Myocyte (in vitro differentiated cells): ENCODE measurements at regions not wholly inside any gene's neighbourhood (a gene's known extent, or its start where the extent isn't known, plus 50 kb on each side); places are given as distances from the start of the nearest gene placed in this dataset.
"Not testable (repeated sequence)": the region's sequence is repeated elsewhere in the genome, so short reads cannot be mapped to it uniquely, and the experiment has no call there.

Source experiments
- DNase-seq: peaks from one replicate; pipeline ENCODE4 v3.0.0-alpha.2; 2012; ENCODE audit warnings: low read depth

DNA sequence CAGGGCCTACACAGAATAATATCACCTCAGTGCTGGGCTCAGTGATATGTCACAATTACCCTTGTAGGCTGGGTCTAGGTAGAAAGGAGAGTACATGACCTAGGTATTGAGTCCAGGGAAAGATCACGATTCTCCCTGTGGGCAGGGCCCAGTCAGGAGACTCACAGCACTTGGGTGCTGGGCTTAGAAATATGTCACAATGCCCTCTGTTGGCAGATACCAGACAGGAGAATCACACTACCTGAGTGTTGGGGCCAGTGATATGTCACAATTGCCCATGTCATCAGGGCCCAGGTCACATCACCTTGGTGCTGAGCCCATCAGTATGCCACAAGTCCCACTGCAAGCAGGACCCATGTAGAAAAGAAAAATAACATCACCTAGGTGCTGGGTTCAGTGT is 2105.5 kb downstream of the TP53TG3F start:
- DNase-seq: no peak

DNA sequence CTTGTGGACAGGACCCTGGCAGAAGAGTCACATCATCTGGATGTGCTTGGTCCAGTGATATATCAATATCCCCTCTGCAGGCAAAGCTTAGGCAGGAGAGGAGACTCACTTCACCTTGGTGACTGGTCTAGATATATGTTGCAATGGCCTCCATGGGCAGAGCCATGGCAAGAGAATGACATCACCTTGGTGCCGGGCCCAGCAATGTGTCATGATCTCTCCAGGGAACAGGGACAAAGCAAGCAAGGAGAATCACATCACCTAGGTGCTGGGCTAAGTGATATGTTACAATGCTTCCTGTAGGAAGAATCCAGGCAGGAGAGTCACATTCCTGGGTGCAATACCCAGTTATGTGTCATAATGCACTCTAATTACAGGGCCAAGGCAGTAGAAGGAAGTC is 2106.2 kb downstream of the TP53TG3F start:
- no peak for DNase-seq

DNA sequence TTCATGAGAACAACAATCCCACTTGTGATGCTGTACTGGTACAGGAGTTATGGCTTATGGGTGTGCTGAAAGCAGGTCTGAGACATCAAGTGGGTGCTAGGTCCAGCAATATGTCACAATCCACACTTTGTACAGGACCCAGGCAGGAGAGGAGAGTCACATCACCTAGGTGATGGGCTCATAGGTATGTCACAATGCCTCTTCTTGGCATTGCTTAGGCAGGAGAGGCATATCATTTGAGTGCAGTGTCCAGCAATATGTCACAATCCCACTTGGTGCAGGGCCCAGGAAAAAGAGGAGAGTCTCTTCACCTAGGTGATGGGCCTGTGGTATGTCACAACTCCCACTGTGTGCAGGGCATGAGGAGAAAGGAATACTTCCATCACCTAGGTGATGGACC is 2110.0 kb downstream of the TP53TG3F start:
- DNase-seq: no peak

DNA sequence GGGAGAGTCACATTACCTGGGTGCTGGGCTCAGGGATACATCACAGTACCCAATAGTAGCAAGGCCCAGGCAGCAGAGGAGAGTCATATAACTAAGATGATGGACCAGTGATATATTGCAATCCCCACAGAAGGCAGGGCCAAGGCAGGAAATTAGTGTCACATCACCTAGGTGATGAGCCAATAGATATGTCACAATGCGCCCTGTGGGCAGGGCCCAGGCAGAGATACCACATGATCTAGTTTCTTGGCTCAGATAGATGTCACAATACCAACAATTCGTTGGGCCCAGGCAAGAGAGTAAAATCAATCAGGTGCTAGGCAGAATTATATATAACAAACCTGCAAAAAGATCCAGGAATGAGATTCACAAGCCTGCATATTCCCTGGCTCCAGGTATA is 2111.5 kb downstream of the TP53TG3F start:
- no peak for DNase-seq

DNA sequence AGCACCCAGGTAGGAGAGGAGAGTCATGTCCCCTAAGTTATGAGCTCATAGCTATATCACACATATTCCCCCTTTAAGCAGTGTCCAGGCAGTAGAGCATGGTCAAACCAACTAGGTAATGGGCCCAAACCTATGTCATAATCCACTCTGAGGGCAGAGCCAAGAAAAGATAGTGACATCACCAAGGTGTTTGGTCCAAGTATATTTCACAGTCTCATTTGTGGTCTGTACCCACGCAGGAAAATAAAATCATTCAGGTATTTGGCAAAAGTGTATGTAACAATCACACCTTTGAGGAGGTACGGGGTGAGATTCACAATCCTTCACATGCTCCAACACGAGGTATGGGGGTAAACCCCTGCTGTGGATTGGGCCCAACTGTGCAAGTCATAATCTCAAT is 2112.8 kb downstream of the TP53TG3F start:
- no peak for DNase-seq

DNA sequence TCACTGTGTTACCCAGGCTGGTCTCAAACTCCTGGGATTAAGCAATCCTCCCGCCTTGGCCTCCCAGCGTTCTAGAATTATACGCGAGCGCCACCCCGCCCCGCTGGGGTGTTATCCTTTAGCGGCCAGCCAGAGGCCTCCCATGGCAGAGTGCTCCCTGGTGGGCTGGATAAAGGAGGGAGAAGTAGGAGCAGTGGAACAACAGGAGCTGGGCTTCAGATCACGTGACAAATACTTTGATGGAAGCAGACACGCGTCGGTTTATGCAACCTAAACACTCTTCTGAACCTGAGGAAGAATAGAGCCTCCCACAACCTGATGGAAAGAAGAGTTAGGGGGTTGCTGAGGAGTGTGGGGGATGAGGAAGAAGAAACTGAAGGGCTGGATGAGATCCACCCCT is 2114.0 kb downstream of the TP53TG3F start:
- DNase-seq: no peak

DNA sequence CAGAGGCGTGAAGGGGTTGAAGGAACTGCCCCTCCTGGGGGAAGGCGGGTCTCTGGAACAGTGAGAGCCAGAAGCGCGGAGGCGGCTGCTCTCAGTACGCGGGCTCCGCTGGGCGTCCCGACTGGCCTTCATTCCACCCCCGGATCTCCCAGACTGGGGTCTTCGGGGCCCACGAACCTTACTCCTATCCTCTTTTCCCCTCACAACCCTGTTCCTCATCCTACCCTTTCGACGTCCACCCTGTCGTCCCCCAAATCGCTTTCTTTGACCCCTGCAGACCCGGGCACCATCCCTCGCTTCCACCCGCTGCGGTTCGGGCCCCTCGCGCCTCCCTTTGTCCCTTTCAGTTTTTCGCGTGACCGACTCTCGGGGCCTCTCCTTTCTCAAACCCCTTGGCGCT is 2114.6 kb downstream of the TP53TG3F start:
- DNase-seq: no peak

DNA sequence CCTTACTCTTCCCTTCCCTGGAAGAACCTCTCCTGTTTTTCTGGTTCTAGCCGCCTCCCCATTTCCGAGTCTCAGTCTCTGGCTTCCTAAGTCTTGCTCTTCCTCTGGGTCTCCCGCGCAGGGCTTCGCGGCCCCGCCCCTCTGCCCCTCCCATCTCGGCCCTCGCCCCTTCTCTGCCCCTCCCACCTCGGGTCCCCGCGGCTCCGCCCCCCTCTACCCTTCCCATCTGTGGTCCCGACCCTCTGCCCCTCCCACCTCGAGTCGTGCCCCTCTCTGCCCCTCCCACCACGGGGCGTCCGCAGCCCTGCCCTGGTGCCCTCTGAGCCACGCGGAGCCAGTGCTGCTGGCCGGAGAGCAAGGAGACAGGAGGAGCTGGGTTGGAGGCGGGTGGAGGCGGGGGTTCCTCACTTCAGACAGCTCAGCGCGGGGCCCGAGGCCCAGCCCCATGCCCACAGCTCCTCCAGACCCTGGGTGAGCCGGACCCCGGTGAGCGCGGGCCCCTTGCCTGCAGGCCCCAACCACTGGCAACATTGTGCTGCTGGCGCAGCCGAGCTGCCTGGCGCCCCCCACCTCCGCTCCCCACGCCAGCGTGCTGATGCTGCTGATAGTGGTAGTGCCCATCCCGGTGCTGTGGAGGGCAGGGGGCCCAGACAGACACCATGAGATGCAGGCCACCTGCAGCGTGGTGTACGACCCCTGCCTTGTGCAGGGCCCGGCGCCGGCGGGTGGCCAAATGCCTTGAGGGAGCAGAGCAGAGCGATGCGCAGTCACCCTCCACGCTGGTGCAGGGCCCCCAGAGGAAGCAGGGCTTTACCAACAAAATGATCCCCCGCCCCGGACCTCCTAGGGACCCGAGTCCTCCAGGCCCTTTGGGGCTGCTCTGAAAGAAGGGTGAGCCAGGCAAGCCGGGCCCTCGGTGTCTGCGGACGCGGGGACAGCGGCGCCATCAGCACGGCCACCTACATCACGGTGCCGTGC is 2115.3 kb downstream of the TP53TG3F start:
- DNase-seq: no peak

DNA sequence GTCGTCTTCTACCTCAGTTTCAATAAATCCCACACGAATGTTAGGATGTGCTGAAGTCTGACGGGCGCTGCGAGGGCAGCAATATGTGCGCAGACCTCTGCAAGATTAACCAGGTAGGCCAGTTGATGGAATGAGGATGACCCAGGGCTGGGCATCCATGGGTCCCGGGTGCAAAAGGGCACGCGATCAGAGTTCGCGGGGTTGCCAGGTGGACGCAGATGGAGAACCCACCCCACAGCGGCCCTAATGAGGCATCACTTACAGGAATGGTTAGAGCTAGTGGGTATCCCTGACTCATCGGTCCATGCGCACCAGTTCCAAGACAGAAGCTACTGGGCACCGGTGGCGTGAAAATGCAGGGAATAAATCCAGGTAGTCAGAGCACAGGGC is 2116.0 kb downstream of the TP53TG3F start:
- DNase-seq: no peak

DNA sequence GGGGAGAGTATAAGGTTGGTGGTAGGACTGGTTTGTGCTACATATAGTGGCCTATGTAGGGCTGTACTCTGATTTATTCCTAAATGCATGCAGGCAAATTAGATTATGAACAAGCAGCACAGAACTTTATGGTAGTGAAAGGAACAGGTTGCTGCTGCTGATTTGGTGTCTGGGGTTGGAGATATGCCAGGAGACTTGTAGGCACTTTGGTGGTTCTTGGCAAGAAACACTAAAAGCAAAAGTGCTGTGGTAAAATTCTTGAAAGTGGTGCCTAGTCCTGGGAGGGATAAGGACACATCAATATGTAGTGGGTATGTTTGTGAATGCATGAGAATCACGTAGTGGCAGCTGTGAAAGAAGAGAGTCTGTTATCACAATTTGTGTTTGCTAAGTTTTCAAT is 2126.0 kb downstream of the TP53TG3F start:
- DNase-seq: no peak

DNA sequence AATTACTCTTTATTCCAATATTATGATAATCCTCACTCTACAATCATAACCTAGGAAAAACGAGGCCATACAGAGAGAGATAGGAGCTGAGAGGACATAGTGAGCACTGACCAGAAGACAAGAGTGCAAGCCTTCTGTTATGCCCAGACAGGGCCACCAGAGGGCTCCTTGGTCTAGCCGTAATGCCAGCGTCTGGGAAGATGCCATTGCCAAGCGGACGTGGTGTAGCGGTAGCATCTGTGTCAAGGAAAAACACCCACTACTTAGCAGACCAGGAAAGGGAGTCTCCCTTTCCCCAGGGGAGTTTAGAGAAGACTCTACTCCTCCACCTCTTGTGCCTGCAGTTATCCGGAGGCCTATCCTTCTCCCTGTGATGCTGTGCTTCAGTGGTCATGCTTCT is 2131.5 kb downstream of the TP53TG3F start:
- DNase-seq: not testable (repeated sequence)

DNA sequence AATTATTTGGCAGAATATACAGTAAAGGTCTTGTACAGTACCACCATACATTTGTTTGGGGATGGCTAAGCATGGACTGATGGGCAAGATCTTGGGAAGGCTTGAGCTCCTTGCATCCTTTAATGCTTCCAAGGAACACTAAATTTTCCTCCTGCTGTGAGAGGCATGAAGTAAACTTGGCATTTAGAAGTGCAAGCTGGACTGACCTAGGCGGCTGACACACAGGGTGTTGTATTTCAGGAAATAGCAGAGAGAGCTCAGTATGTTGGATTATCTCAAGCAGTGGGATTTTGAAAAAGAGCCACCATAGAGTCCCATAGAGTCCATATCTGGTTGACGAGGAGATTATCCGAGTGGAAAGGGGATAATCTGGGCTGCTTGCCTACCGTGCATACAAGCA is 2137.1 kb downstream of the TP53TG3F start:
- no peak for DNase-seq

DNA sequence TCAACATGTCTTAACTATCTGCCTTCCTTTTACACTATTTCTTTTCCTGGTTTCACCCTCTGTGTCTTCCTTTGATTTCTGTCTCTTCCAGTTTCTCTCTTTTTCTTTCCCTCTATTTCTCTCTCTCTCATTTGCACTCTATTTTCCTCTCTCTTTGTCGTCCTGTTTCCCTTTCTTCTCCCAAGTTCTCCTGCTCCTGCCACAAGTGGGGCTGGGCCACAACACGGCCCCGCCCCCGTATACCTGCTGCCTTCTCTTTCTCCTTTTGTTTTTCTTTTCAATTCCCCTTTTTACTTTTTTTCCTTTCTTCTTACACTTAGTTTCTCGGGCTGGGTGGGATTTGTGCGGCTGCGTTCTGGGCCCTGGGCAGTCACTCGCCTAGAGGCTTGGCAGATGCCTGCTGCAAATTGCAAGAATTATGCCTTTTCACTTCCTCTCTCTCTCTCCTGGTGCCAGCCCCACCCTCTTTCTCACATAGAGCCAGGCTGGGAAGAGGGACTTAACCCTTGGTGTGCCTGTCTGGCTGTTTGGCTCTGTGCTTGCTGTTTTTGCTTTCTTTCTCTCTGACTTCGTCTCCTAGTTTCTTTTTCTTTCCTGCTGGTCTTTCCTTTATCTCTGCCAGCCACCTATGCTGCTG is 2139.4 kb downstream of the TP53TG3F start:
- no peak for DNase-seq

DNA sequence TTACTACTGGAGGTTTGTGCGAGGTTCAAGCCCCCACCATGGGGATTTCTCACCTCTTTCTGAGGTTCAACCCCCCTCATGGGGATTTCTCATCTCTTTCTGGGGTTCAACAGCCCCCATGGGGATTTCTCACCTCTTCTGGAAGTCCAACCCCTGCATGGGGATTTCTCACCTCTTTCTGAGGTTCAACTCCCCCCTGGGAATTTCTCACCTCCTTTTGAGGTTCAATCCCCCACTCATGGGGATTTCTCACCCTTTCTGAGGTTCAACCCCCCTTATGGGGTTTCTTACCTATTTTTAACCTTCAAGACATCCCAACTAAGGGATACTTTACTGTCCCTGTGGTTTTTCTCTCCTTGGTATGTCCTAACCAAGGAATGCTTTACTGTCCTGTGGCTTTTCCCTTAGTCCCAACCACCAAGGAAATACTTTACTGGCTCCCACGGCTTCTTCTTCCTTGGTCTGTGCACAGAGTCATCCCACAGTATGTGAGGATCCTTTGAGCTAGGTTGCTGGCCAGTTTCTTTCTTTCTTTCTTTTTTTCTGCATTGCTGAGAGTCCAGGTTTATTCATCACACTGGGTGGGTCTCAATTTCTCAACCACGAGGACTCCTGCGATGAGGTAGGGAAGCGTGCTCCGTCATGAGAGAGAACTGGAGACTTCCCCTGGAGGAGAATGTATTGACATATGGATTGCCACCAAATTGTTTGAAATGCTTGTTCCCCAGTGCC is 2140.2 kb downstream of the TP53TG3F start:
- DNase-seq: no peak

DNA sequence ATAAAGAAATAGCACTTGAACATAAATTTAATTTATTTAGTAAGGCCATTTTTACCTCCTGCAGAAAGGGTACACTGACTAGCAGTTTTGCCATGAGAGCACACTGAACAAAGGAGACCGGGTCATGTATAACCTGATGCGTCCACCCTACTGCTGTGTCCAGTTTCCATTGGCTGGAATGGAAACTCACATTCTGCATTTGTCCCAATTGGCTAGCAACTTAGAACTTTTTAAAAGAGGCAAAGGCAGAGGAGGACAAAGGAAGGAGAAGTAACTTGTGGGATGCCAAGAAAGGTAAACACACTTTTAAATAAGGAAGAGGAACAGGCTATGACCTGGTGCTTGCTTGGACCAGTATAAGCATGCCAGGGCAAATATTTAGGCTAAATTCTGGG is 2140.7 kb downstream of the TP53TG3F start:
- DNase-seq: not testable (repeated sequence)

DNA sequence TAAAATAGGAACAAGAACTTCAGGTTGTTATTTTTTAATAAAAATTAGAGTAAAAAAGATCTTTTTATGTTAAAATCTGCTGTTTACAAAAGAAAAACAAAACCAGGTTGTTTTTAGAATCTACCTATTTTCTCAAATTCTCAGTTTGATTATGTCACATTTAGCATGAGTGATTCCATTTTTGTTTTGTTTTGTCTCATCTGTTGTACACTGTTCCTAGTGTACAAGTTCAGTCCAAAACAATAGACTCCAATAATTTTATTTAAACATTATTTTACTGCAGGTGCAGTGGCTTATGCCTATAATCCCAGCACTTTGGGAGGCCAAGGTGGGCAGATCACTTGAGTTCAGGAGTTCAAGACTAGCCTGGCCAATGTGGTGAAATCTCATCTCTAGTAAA is 2142.7 kb downstream of the TP53TG3F start:
- no peak for DNase-seq

DNA sequence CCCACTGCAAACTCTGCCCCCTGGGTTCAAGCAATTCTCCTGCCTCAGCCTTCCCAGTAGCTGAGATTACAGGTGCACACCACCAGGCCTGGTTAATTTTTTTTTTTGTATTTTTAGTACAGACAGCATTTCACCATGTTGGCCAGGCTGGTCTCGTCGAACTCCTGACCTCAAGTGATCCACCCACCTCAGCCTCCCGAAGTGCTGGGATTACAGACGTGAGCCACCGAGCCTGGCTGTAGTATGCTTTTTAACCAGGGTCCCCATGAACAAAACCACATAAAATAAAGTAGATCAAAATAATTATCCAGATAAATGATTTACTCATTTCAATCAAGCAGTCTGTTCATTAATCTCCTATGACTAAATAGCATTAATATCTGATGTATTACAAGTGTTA is 2144.0 kb downstream of the TP53TG3F start:
- DNase-seq: not testable (repeated sequence)

DNA sequence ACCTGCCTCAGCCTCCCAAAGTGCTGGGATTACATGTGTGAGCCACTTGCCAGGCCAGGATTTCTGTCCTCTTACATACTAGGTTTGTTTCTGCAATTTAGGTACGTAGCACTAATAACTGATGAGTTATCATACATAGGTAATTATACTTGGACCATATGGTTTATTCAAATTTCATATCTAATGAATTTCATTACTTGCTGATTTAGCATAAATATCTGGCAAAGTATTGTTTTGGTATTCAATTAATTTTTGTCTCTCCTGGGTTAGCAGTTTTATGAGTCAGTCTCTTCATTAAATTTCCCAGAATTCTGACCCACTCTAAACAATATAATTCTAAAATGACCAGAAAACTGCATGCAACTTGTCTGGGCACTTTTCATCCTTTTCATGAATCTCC is 2146.5 kb downstream of the TP53TG3F start:
- DNase-seq: no peak

DNA sequence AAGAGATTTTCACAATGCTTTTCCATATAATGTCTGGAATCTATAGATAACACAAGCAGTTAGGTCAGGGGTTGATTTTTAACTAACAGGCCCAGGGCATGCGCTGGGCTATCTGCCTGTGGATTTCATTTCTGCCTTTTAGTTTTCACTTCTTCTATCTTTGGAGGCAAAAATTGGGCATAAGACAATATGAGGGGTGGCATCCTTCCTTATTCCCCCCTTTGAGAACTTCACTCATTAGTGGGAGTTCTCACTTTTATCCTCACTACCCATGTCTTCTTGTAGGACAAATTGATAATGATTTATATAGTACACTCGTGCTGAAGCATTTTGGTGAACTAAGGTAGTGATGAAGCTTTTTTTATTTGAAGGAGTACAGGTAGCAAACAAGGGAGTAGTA is 2155.5 kb downstream of the TP53TG3F start:
- DNase-seq: not testable (repeated sequence)

DNA sequence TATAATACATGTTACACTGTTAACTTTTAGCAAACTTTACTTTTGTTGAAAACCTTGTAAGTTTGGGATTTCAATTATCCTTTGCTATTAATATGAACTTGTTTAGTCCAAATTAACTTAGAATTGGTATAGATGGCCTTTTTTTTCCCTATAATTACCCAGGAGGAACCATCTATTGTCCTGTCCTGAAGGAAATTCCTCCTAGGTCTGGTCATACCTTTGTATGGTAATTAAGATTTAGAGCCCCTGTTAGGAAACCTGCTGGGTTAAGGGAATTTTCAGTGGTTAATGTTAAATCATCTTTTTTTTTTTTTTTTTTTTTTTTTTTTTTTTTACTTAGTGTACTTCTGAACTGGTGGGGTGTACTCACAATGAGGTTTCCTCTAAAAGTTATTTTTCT is 2159.8 kb downstream of the TP53TG3F start:
- DNase-seq: not testable (repeated sequence)

DNA sequence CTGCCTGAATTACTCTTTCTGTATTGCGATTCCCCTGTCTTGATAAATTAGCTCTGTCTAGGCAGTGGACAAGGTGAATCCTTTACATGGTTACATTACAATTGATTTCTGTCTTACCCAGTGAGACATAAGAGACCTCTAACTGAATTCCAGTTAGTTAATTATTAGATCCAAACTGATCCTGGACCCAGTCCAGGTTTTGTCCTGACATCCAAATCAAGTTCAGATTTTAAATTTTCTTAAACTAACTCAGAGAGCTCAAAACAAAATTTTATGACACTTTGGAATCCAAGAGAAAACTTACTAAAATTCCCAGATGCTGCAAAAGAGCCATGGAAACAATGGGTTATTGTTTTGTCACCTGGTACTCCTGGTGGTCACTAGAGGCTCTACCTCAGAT is 2166.6 kb downstream of the TP53TG3F start:
- DNase-seq: no peak

DNA sequence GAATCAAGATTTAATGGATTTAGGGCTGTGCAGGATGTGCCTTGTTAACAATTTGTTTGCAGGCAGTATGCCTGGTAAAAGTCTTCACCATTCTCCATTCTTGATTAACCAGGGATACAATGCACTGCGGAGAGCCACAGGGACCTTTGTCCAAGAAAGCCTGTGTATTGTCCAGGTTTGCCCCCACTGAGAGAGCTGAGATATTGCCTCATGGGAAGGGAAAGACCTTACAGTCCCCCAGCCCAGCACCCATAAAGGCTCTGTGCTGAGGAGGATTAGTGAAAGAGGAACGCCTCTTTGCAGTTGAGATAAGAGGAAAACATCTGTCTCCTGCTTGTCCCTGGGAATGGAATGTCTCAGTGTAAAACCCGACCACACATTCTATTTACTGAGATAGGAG is 2169.6 kb downstream of the TP53TG3F start:
- no peak for DNase-seq
